ENCODE measurements at regions not wholly inside any gene's neighbourhood (a gene's known extent, or its start where the extent isn't known, plus 50 kb on each side); places are given as distances from the start of the nearest gene placed in this dataset.

DNA sequence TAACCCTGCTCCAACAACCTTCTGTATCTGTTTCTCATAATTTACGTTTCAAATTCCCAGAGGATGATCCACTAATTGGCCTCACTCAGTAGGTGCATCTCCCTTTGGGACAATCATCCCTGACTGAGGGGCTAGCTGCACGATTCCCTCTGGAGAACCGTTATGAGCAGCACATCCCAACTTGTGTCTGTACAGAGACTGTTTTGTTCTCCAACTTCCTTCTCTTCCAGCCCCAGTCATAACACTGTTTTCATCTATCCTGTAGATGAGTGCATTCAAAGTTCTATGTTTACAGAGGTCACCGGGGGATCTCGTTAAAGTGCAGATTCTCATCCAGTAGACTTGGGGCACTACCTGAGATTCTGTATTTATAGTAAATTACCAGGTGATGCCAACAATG is 187.2 kb downstream of the REEP3 start:
- no peak for DNase-seq (ENCODE audit: low spot score)

DNA sequence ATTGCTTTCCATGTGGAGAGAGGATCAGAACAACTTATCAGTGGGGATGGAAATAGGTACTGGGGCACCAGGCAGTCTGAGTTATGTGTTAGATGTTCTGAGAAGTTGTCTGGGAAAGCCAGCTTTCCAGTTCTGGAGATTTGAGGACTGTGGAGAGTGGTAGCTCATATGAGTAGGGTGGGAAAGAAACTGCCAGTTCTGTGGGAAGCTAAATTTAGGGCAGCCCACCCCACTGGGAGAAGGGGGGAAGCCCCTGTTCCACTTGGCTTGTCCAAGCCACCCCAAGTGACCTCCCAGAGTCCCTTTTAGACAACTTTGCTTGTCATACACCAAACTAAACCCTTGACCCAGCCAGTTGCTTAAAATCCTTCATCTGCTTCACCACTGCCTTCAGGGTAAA is 189.5 kb downstream of the REEP3 start:
- no peak for DNase-seq (ENCODE audit: low spot score)

DNA sequence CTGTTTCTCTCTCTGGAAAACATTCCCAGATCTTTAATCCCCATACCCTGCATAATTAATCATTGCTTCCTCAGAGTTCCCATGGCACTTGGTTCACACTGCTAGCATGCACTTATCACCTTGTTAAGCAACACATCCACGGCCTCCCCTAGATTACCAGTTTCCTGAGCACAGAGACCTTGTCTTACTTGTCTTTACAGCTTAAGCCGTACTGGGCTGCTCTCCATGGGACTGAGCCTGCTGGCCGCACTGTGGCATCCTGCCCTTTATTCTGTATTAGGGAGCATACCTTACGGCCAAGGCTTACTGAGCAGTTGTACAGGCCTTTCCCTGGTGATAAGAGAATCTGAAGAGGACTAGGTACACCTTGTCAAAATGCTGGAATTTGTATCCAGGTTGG is 190.2 kb downstream of the REEP3 start:
- no peak for DNase-seq (ENCODE audit: low spot score)

DNA sequence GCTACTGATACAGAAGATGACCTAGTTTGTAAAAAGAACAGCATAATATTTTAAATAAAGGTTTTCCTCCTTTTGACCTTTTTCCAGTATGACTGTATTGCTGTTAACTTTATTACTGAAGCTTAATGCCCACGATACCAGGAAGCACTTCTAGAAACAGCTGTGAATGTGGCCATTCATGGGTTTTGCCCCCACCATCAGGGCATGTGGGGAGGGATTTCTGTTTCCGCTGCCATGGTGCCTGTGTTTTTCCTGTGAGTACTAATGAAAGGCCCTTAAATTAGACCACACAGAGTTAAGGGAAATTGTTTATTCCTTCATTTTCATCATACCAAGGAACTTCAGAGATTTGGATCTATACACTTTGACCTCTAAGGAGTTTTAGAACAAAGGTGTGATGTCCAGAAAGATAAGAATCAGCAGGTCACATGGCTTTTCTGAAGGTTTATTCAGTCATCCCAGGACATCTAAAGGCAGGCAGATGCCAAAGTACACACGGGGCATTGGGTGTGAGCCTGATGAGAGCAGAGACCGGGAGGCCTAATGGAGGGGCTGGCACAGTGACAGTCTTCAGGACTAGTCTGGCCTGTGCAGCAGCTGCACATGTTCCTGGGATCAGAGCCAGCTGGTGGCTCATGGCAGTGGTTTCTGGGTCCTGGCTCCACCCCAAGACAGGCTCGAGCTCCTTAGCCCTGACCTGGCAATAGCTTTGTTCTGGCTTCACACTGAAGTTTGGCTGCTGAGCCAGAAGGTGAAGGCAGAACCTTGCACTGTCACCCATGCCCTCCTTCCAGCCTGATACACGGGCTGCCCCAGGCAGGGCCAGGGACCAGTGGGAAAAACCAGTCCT is 190.9 kb downstream of the REEP3 start:
- peak; percentile 98 for DNase-seq (ENCODE audit: low spot score)

DNA sequence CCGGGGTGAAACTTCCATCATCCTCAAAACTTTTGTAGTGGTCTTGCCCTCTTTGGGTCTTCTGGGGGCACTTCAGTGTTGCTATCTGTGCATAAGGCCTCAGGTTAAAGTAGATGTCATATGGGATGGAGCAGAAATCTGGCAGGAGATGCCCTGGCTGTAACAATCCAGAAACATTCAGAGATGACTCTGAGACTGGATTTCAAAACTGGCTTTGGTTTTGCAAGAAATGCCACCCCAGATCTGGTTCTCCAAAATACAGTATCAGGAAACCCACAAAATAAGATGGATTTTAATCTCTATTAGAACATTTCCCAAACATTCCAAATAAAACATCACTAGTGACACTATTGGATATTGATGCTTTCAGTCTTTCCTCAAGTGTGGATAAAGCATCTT is 191.5 kb downstream of the REEP3 start:
- DNase-seq (ENCODE audit: low spot score): no peak

DNA sequence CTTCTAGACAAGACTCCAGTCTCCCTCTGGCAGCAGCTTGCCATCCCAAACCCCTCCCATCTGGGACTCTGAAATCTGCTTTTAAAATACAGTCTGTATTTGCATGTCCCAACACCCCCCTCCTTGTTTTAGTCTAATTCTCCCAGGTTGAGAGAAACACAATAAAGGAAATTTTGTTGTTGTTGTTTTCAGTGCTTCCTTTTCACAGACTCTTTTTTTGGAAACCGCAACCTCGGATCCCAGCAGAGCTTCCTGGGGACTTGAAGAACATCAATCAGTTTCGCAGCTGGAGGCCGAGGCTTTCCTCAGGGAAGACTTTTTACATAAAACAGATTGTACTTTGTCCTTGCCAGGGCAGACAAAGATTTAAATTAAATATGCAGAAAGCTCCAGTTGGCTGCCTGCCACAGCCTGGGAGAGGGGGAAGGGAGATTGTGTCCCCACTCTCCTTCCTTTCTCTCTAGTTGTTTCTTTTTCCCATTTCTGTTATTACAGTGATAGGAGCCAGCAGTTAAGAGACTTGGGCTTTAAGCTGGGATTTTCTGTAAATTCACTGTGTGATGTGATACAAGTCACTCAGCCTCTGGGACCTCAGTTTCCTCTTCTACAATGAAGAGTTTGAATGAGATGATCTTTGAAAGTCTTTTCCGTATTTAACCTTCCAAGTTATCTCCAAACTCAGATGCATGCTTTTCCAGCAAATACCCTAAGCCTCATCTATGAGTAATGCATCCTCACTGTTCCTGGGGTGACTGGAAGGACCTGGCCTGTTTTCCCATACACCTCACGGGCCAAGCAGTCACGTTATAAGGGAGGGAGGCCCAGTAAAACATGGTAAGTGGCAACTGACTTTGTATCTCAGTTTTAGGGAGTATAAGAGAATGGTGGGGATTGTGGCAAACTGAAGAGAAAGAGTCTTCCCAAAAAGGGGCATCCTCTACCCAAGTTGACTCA is 192.3 kb downstream of the REEP3 start:
- DNase-seq (ENCODE audit: low spot score): peak; percentile 47

DNA sequence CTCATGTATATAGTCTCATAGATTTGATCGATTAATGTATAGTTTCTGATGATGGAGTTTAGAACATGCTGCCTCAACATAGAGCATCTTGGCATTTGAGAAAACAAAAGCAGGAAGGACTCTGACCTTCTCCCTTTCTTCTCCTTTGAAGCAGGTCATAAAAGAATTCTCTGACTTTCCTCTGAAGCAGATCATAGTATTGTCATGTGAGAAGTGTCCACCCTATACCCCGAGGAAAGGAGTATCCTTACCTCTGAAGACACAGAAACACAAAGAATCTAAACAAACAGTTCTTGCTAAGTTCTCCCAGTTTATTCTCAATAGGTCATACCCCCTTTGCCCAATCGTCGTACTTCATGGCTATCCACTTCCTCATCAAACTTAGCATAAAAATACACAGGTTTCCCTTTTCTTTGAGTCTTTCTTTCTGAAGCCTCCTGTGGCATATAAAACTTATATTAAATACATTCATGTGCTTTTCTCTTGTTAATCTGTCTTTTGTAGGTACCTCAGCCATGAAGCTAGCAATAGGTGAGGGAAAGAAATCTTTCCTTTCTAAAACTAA is 194.9 kb downstream of the REEP3 start:
- DNase-seq (ENCODE audit: low spot score): no peak

DNA sequence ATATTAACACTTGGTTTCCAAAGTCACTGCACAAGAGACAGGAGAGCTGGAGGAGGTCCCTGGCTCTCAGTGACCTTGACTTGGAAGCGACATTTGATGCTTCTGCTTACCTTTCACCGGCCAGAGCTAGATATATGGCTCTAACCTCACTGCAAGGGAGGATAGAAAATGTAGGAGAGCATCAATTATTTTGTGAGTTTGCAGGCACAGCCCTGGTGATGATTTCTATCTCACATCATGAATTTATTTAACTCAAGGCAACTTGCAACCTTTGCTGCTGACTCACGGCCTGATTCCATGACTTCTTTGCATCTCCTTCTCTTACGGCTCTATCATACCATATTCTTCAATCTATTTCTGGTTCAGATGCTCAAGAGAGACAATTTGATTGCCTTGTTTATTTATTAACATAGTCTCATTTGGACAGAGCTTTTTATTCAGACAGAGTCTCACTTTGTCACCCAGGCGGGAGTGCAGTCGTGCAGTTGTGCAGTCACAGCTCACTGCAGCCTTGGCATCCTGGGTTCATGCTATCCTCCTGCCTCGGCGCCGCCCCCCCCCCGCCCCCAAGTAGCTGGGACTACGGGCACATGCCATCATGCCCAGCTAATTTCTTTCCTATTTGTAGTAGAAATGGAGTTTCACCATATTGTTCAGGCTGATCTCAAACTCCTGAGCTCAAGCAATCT is 196.0 kb downstream of the REEP3 start:
- no peak for DNase-seq (ENCODE audit: low spot score)

DNA sequence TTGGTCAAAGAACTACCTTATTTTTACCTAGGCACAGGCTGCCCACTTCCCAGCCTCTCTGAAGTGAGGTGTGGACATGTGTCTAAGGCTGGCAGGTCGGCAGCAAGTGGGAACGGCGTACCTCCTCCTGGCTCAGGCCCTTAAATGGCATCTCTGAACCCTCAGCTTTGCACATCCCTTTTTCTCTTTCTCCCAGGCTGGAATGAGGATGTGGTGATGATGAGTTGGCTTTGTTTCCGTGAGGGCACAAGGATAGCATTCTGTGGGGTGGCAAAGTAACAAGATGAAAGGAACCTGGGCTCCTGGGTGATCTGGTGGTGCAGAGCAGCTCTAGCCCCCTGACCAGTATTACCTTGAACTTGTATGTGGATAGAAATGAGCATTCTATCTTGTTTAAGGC is 196.8 kb downstream of the REEP3 start:
- DNase-seq (ENCODE audit: low spot score): no peak

DNA sequence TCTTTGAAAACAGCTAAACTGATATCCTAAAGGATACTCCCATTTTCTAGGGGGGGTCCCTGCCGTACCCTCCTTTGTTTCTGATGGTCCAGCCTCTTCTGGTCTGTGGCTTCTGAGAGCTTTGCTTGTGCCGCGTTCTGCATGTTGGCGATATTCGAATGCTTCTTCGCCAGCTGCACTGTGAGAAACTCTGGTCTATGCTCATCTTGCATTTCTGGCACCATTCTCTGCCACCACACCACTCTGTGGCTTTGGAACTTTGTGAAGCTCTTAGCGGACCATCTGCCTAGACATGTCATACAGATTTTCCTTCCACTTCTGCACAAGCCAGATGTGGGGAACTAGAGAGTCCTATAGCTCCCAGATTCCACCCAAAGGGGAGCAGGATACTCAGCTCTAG is 197.2 kb downstream of the REEP3 start:
- DNase-seq (ENCODE audit: low spot score): no peak

DNA sequence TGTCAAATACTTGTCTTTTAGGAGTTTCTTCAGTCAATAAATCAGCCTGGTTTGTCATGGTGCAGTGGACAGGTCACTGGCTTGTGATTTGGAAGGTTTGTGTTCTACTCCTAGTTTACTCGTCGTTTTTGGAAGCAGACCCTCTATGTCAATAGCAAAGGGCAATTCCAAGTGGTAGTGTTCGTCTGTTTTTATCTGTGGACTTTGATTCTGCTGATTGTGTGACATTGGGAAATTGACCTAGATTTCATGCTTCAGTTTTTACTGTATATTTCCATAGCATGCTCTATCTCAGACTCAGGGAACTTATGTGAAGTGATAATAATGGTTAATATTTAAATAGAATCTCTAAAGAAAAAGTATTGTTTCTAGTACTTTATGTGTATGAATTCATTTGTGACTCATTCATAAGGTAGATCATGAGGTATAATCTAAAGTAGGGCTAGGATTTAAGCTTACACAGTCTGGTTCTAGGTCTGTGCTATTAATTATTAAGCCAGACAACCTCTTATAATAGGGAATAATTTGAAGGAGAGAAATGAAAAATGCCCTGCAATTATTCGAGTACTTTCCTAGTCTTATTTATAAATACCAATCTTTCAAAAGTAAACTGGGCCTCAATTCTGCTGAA is 198.1 kb downstream of the REEP3 start:
- peak; percentile 43 for DNase-seq (ENCODE audit: low spot score)

DNA sequence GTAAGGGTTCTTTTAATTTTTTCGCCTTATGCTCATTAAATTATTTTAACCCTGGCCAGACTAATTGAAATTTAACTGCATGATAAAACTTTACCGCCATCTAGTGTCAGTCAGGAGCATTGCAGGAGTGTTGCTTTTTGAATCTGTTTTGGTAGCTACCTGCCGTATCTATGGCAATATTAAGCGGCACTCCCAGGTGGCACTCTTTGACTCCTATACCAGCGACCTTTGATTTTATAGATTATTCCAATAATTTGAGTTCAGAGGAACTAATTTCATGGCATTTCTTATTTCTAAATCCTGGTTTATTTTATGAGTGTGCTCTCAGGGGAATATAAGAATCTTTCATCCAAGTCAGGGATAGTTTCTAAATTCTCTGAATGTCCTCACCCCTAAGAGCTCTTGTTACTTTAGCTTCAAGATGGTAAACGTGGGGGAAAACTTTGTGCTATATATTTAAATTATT is 198.9 kb downstream of the REEP3 start:
- peak; percentile 92 for DNase-seq (ENCODE audit: low spot score)

DNA sequence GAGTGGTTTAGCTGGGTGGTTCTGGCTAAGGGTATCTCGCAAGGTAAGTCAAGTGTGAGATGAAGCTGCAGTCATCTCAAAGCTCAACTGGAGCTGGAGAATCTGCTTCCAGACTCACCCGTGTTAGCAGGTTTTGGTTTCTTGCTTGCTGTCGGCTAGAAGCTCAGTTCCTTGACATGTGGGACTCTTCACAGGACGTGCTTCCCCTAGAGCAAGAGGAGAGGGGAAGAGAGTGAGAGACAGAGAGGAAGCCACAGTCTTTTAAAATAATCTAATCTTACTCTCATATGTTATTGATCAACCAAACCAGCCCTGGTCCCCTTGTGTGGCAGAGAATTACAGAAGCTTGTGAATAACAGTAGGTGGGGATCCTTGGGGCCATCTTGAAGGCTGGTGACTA is 199.5 kb downstream of the REEP3 start:
- DNase-seq (ENCODE audit: low spot score): no peak

DNA sequence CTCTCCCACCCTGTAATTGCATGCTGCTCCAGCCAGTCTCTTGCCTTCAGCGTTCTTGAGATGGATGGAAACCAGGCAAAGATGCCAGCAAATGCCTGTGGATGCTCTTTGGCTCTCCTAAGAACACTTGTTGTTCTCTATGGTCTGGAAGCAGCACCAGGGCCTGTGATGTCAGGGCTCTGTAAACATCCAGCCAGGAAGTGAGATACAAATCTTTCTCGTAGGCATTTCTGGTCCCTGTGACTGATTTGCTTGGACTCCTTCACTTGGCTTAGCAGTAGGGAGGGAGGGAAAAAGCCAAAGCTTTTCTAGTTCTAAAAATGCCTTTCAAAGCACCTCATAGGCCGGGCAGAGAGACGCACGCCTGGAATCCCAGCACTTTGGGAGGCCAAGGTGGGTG is 201.3 kb downstream of the REEP3 start:
- DNase-seq (ENCODE audit: low spot score): peak; percentile 64

DNA sequence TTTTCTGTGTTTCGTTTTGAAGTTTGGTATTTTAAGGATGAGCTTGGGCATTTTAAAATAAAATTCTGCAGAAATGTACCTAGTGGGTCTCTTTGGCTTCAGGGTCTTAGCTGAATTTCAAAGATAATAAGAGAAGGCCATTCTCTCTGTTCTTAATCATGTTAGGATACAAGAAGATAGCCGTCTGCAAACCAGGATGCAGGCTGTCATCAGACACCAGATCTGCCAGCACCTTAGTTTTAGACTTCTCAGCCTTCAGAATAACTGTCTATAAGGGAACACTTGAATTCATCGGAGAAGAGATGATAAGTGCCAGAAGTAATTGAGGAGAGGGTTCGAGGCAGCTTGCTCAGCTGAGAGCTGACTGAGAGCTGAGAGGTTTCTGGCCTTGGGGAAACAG is 202.1 kb downstream of the REEP3 start:
- DNase-seq (ENCODE audit: low spot score): no peak

DNA sequence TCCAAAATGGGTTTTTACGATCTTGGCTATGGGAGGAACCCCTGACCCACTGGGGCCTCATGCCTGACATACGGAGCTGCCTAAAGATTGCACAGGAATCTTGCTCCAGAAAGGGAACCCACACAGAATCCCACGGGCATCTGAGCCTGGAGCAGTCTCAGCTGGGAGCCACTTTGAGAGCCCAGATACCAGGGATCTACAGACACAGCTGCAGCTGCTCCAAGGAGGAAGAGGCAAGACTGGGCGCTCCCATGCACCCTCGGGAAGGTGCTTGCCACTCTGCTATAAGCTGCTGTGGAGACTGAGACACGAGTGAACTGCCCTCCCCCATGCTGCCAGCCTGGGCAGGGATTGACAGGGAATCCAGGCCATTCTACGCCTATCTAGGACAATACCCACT is 202.5 kb downstream of the REEP3 start:
- DNase-seq (ENCODE audit: low spot score): no peak

DNA sequence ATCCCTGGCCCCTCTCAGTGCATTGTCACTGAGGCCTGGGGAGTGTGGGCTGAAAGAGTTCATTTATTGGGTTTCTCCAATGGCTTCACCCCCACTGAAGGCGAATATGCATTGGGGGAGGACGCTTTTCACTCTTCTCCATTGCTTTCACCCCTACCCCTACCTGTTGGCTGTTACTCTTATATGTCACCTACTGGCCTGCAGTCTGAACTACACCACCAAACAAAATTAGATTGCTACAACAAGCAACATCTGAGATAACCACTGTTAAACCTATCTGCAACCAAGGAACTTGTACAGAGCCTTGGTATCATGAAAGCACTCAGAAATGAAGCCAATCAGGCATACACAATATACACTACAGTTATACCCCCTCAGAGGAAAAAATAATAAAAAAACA is 203.7 kb downstream of the REEP3 start:
- no peak for DNase-seq (ENCODE audit: low spot score)

DNA sequence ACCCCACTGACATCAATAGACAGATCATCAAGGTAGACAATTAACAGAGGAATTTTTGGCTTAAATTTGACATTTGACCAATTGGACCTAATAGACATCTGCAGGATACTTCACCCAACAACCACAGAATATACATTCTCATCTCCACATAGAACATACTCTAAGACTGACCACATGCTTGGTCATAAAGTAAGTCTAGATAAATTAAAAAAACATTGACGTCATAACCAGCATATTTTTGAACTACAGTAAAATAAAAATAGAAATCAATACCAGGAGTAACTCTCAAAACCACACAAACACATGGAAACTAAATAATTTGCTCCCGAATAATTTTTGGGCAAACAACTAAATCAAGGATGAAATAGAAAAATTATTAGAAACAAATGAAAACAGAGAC is 205.7 kb downstream of the REEP3 start:
- DNase-seq (ENCODE audit: low spot score): no peak

DNA sequence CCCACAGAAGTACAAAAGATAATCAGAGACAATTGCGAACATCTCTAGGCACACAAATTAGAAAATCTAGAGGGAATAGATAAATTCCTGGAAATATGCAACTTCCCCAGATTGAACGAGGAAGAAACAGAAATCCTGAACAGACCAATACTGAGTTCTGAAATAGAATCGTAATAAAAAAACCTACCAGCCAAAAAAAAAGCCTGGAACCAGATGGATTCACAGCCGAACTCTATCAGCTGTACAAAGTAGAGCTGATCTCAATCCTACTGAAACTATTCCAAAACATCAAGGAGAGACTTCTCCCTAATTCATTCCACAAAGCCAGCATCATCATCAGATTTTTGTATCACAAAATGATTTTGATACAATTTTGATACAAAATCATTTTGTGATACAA is 206.4 kb downstream of the REEP3 start:
- no peak for DNase-seq (ENCODE audit: low spot score)

DNA sequence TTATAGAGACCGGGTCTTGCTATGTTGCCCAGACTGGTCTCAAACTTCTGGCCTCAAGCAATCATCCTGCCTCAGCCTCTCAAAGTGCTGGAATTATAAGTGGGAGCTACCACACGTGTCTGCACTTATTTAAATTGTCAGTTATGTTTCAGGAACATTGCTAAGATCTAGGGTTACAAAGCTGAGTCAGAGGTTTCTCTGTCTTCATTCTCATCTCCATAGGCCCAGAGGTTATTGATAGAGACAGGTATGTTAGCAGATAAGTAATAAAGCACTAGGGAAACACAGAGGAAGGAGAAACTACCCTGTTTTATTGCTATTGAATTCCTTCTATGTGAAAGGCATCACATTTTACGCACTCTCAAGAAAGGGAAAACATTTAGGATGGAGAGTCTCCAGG is 214.1 kb downstream of the REEP3 start:
- no peak for DNase-seq (ENCODE audit: low spot score)

DNA sequence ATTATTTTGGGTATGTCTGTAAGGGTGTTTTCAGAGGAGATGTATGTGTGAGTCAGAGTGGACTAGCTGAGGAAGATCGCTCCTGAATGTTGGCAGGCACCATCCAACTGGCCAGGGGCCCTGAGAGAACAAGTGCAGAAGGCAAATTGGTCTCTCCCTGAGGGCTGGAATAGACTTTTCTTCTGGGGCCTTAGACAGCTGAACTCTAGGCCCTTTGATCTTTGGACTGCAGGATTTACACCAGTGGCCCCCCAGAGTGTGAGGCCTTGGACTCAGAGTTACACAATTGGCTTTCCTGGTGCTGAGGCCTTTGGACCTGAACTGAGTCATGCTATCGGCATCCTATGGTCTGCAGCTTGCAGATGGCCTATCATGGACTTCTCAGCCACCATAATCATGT is 217.2 kb downstream of the REEP3 start:
- peak; percentile 34 for DNase-seq (ENCODE audit: low spot score)
